KOPT-K1 (cell line): ENCODE measurements at regions not wholly inside any gene's neighbourhood (a gene's known extent, or its start where the extent isn't known, plus 50 kb on each side); places are given as distances from the start of the nearest gene placed in this dataset.
"Not testable (repeated sequence)": the region's sequence is repeated elsewhere in the genome, so short reads cannot be mapped to it uniquely, and the experiment has no call there.

ENCODE experiments used
- H3K27ac ChIP-seq: fragments of 200-600 bp; sonication (generic); 2 replicates; pipeline ENCODE4 v1.5.1; 2016; ENCODE audit warnings: antibody characterized with exemption, mild to moderate bottlenecking, low read depth, low read length; ENCODE audit not compliant: poor library complexity, severe bottlenecking
- H3K36me3 ChIP-seq: fragments of 200-600 bp; sonication (generic); 2 replicates; pipeline ENCODE4 v1.5.1; 2017; ENCODE audit warnings: antibody characterized with exemption, mild to moderate bottlenecking, low read length, moderate library complexity; ENCODE audit not compliant: insufficient read depth
- H3K9me3 ChIP-seq: fragments of 200-600 bp; sonication (generic); 2 replicates; pipeline ENCODE4 v1.5.1; 2017; ENCODE audit warnings: antibody characterized with exemption, low read length, mild to moderate bottlenecking; ENCODE audit not compliant: insufficient read depth, poor library complexity, severe bottlenecking

DNA sequence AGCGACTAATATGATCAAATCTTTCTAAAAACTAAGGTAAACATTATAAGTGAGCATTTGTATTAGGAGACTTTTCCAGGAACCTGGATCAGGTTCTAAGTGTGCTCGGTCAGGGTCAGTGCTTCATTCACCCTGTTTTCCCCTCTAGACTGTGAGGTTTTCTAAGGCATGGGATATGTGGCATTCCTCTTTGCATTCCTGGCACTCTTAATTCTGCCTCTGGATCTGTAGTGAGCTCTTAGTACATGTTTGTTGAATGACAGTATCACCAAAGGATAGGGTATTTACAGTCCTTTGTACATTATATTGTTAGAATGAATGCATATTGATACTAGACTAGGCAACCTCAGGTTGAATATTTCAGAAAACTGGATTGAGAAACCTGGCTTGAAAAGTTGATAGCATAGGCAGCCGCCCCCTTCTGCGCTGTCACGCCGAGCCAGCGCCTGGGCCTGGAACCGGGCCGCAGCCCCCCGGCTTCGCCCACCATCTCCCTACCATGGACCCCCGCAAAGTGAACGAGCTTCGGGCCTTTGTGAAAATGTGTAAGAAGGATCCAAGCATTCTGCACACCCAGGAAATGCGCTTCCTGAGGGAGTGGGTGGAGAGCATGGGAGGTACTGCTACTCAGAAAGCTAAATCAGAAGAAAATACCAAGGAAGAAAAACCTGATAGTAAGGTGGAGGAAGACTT, 156.5 kb downstream of the KCNRG start:
- no peak overlapping the region for H3K27ac ChIP-seq
- no peaks in the 10 kb centered on the region for H3K36me3 ChIP-seq
- no peaks in the 10 kb centered on the region for H3K9me3 ChIP-seq

DNA sequence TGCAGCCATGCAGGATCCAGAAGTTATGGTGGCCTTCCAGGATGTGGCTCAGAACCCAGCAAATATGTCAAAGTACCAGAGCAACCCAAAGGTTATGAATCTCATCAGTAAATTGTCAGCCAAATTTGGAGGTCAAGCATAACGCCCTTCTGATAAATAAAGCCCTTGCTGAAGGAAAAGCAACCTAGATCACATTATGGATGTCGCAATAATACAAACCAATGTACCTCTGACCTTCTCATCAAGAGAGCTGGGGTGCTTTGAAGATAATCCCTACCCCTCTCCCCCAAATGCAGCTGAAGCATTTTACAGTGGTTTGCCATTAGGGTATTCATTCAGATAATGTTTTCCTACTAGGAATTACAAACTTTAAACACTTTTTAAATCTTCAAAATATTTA, 157.8 kb downstream of the KCNRG start:
- H3K27ac ChIP-seq, H3K9me3 ChIP-seq, H3K36me3 ChIP-seq: not testable (repeated sequence)

DNA sequence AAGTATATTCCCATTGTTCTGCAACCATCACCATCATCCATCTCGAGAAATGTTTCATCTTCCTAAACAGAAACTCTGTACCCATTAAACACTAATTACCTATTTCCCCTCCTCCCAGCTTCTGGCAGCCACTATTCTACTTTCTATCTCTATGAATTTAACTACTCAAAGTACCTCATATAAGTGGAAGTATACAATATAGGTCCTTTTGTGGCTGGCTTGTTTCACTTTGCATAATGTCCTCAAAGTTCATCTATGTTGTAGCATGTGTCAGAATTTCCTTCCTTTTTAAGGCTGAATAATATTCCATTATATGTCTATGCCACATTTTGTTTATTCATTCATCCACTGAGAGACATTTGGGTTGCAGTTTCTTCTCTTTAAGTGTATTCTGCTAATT, 159.4 kb downstream of the KCNRG start:
- Histone ChIP-seq H3K36me3 (no peaks in the 10 kb centered on the region), H3K9me3 (no peaks in the 10 kb centered on the region), H3K27ac (no peak overlapping the region)

DNA sequence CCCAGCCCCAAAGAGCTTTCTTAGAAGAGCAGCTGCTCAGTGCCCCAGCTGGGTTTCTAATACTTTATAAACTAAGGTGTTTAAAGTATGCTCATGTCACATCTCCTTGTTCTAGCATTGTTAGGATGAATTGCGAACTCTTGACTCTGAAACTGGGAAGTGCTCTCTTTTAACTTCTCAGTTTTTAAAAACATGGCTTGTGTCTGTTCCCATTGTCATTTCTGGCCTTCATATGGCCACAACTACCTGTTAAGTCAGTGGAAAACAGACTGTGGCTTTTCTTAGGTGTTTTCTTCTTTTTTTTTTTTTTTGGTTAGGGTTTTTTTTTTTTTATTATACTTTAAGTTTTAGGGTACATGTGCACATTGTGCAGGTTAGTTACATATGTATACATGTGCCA, 164.7 kb downstream of the KCNRG start:
- H3K9me3 ChIP-seq = no peaks in the 10 kb centered on the region

DNA sequence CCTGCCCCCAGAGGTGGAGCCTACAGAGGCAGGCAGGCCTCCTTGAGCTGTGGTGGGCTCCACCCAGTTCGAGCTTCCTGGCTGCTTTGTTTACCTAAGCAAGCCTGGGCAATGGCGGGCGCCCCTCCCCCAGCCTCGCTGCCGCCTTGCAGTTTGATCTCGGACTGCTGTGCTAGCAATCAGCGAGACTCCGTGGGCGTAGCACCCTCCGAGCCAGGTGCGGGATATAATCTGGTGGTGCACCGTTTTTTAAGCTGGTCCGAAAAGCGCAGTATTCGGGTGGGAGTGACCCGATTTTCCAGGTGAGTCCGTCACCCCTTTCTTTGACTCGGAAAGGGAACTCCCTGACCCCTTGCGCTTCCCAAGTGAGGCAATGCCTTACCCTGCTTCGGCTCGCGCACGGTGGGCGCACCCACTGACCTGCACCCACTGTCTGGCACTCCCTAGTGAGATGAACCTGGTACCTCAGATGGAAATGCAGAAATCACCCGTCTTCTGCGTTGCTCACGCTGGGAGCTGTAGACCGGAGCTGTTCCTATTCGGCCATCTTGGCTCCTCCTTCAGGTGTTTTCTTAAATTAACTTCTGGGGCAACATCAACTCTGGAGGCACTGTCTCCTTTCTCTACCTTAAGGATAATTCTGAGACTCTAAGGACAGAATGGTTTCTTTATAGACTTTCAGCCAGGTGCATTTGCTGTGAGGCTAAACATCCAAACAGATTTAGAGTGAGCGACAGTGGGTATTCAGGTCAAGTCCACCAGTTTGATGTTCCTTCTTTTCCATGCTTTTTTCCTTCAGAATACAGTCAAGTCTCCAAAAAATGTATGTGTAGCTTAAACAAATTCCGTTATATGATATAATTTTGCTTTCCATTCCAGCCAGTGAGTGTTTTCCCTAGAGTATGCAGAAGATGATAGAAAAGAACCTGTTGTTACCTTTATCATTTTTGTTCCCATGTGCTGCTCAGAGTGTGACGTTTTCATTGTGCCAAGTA, 170.8 kb downstream of the KCNRG start:
- H3K27ac ChIP-seq, H3K36me3 ChIP-seq, H3K9me3 ChIP-seq: not testable (repeated sequence)

More for the DNA sequence above, 164.7 kb downstream of the KCNRG start:
- Histone ChIP-seq H3K36me3 (no peaks in the 10 kb centered on the region), H3K27ac (no peak overlapping the region)

DNA sequence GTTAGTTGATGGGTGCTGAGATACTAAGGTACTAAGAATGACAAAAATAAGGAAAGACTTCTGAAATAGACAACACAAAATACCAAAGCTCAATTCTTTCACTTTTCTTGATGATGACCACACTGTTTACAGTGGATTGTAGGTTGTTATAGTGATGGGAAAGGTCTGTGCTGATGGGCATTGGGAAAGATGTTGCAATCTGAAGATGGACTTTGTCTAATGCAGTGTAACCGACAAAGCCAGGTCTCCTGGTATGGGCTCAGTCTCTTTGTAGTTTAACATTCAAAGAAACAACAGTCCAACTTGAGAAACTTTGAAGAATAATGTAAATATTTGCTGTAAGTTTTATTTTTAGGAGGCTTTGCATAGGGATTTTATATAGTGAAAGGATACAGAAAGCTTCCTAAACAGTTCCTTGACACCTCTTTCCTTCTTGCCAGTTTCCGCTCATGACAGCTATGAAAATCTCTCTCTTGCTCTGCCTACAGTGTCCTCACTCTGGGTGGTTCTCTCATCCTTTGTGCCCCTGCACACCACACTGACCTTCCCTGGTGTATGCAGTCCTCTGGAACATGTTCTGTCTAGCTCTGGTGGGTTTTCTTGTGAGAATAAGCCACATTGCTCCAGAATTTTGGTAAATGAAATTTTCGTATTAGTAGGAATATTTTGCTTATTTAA, 172.2 kb downstream of the KCNRG start:
- no peaks in the 10 kb centered on the region for H3K36me3 ChIP-seq
- H3K9me3 ChIP-seq = no peaks in the 10 kb centered on the region
- H3K27ac ChIP-seq = no peak overlapping the region

DNA sequence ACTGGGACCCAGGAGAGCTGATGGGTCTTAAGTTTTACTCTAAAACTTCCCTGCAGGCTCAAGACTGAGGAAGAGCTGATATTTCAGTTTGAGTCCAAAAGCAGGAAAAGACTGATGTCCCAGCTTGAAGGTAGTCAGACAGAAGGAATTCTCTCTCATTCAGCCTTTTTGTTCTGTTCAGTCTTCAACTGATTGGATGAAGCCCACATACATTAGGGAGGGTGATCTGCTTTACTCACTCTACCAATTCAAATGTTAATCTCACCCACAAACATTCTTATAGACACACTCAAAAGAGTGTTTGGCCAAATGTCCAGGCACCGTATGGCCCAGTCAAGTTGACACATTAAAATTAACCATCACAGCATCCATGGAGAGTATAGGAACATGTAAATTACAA, 173.5 kb downstream of the KCNRG start:
- H3K27ac ChIP-seq = no peak overlapping the region
- no peaks in the 10 kb centered on the region for H3K9me3 ChIP-seq
- no peaks in the 10 kb centered on the region for H3K36me3 ChIP-seq

DNA sequence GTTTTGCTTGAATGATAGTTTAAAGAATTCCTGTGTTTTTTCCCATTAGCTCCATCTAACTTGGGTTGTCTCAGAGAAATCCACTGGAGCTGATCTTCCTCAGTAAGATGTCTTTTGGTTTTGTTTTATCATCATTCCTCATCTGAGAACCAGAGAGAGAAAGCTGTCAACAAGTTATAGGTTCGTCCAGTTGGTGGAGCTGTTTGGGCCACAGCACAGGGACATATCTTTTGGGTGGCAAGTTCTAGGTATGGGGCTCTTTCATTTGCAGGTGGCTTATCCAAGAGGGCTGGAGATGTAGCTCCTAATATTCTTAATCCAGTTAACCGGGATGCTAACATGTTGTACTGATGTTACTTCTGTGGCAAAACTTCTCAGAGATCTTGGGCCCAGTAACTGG, 174.2 kb downstream of the KCNRG start:
- H3K27ac ChIP-seq = no peak overlapping the region
- H3K9me3 ChIP-seq = no peaks in the 10 kb centered on the region
- no peaks in the 10 kb centered on the region for H3K36me3 ChIP-seq

DNA sequence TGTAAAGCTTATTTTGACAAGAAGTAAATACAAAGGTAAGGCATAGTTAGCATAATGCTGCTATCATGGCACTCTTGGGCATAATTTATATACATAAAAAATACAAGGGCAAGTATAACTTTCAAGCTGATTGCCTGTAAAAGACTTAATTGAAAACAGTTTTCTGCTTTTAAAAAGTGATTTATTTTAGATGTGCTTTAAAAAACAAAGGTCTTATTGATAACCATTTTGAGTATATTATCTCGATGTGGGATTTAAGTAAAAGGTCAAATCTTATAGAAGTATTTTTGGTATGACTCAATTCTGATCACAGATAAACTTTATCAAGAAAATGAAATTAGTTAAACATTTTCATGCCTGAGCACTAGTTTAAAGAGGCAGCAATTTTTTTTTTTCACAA, 175.8 kb downstream of the KCNRG start:
- Histone ChIP-seq H3K27ac (no peak overlapping the region), H3K9me3 (no peaks in the 10 kb centered on the region), H3K36me3 (no peaks in the 10 kb centered on the region)

DNA sequence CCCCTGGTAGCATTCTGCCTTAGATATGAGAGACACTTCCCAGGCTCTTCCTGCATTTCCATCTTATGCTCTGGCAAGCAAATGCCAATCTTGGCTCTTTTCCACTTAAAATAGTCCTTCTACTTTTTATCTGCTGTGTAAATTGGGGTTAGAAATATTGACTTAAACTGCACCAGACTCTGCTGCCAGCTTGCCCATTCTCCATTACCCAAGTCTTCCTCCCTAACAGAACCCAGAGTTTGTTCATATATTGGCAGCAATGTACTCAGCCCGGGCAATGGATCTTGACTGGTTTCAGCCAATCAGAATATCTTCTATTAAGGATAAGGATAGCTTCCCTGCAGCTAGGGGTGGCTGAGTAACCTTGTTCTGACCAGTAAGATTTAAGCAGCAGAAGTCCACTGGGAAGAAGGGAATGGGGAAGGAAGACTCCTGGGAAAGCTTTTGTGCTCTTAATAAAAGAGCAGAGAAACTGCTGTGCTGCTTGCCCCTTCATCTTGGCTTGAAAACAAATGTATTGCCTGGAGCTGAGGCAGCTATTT, 177.1 kb downstream of the KCNRG start:
- Histone ChIP-seq H3K36me3 (no peaks in the 10 kb centered on the region), H3K27ac (no peak overlapping the region)

DNA sequence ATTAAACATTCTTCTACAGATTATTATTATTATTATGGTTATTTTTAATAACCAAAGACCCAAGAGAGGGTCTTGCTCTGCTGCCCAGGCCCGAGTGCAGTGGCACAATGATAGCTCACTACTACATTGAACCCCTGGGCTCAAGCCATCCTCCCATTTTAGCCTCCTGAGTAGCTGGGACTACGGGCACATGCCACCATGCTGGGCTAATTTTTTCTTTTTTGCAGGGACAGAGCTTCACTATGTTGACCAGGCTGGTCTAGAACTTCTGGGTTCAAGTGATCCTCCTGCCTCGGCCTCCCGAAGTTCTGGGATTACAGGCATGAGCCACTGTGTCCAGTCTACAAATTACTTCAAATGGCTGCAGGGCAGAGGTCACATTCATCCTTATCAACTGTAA, 179.8 kb downstream of the KCNRG start:
- H3K27ac ChIP-seq = no peak overlapping the region
- no peaks in the 10 kb centered on the region for H3K36me3 ChIP-seq
- no peaks in the 10 kb centered on the region for H3K9me3 ChIP-seq

More for the DNA sequence above, 177.1 kb downstream of the KCNRG start:
- no peaks in the 10 kb centered on the region for H3K9me3 ChIP-seq

DNA sequence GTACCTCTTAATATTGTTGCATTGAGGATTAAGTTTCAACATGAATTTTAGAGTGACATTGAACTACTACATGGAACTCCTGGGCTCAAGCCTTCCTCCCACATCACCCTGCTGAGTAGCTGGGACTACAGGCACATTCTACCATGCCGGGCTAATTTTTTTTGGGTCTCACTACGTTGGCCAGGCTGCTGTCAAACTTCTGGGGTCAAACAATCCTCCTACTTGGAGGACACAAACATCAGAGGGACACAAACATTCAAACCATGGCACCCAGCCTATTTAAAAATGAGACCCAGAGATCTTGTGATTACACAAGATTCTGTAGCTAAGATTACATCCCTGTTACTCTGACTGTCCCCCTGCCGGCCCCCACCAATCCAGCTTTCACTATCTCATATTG, 180.9 kb downstream of the KCNRG start:
- H3K27ac ChIP-seq = no peak overlapping the region
- H3K36me3 ChIP-seq = no peaks in the 10 kb centered on the region
- no peaks in the 10 kb centered on the region for H3K9me3 ChIP-seq

DNA sequence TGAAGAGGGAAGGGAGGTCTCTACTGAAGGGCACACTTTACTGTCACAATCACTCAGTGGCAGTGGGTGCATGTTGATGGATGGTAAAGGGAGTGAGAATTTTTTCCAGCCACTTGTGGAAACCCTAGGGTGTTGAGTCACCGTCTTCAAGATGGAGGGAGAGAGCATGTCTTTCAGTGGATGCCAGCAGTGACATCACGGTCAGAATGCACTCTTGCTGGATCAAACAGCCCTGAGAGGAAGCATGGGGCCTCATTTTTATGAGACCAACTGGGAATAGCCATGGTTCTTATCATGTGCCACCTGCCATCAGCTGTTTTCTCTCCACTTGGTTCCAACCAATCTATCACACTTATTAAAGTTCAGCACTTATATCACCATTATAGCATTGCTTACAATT, 182.5 kb downstream of the KCNRG start:
- Histone ChIP-seq H3K27ac (no peak overlapping the region), H3K9me3 (no peaks in the 10 kb centered on the region)

DNA sequence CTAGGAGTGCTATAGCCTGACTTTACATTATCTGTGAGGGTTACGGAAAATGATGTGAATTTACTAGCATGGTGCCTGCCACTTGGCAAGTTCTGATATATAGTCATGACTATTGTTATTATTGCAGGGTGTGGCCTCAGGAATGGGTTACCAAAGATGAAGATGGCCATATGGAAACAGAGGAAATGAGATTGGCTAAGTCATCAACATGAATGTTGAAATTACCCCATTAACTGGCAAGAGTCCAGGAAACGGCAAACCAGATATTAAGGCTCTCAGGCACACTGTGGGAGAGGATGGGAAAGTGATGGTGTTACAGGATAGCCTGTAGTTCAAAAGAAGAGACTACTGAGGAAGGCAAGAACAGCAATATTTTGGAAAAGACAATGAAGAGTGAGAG, 183.3 kb downstream of the KCNRG start:
- Histone ChIP-seq H3K36me3 (no peaks in the 10 kb centered on the region), H3K27ac (no peak overlapping the region), H3K9me3 (no peaks in the 10 kb centered on the region)

More for the DNA sequence above, 182.5 kb downstream of the KCNRG start:
- no peaks in the 10 kb centered on the region for H3K36me3 ChIP-seq

DNA sequence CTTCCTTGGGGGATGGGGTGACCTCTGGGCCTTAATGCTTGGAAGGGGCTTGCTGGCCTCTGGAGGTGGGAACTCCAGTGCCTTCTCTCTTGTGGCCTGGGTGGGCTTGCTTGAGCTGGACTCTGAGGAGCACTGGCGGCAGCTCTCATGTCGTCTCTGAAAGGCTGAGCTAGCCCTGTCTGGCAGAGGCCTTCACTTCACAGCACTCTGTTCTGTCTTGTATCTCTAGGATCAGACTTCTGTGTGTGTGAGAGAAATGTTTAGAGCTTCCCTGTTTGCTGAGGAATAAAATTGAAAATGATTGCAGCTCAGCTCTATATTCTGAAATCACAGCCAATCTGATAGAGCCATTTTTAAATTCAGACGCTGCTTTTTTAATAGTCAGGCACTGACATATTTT, 185.3 kb downstream of the KCNRG start:
- no peaks in the 10 kb centered on the region for H3K9me3 ChIP-seq
- no peaks in the 10 kb centered on the region for H3K36me3 ChIP-seq
- H3K27ac ChIP-seq = no peak overlapping the region
